IPS-18c (cell line): ENCODE measurements at regions not wholly inside any gene's neighbourhood (a gene's known extent, or its start where the extent isn't known, plus 50 kb on each side); places are given as distances from the start of the nearest gene placed in this dataset.

Source experiments
- H3K4me3 ChIP-seq: 2 replicates; pipeline ENCODE4 v1.7.0; 2013; ENCODE audit warnings: low read depth, mild to moderate bottlenecking, low read length, moderate library complexity; ENCODE audit not compliant: insufficient read depth
- H3K9me3 ChIP-seq: one replicate; pipeline ENCODE4 v1.6.1; 2013; ENCODE audit warnings: mild to moderate bottlenecking, low read length, moderate library complexity; ENCODE audit not compliant: control insufficient read depth, insufficient read depth

- Histone ChIP-seq H3K4me3 (no peak overlapping the region), H3K9me3 (no peaks in the 10 kb centered on the region)
Measured at GRCh38 chr11:29318134-29318845, 698.5 kb downstream of the KCNA4 start.

DNA sequence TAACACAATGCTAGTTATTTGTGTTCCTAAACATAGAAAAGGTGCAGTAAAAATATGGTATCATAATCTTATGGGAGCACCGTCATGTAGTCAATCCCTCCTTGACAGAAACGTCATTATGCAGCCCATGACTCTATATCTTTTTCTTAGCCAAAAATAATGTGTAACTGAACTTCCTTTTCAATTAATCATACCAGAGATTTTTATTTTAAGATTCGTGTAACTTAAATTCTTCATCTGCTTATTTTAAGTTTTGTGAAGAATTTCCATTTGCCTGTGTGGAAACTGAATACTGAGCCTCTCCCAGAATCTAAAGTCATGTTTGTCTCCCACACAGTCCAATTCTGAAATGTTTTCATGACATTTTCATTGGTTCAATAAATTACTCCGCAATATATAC is 699.1 kb downstream of the KCNA4 start:
- Histone ChIP-seq H3K4me3 (no peak overlapping the region), H3K9me3 (no peaks in the 10 kb centered on the region)

DNA sequence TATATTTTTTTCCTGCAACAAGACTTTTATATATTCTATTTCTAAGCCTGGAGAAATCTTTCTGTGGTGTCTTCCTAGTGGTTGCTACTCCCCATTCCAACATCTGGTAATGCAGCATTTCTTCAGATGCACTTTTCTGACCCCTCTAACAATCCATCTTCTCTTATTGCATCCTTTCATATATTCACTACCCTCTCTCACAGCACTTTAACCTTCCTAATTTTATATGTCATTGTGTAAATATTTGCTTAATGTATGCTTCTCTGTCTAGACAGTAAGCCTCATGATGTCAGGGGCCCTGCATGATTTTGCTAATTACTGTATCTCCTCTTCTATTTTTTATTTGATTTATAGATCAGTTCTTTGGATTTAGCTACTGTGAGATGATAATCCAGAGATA is 701.6 kb downstream of the KCNA4 start:
- H3K4me3 ChIP-seq = no peak overlapping the region
- no peaks in the 10 kb centered on the region for H3K9me3 ChIP-seq

GRCh38 chr11:29314211-29314610 is 702.6 kb downstream of the KCNA4 start:
- H3K4me3 ChIP-seq = no peak overlapping the region

DNA sequence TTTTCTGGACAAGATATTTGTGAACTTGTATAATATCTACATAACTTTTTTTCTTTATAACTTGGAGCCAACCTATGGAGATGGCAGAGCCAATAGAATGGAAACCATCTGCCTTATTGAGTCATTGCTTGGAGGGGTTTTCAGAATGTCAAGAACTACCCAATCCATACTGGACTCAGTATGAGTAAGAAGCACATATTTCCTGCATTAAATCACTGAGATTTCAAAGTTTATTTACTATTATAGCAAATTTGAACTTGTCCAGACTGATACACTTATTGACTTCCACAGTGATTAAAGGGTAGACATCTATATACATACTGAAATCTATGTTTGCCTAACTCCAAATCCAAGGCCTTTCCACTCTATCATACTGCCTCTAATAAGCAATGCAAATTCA is 704.0 kb downstream of the KCNA4 start:
- H3K4me3 ChIP-seq = no peak overlapping the region

More at GRCh38 chr11:29314211-29314610, 702.6 kb downstream of the KCNA4 start:
- no peaks in the 10 kb centered on the region for H3K9me3 ChIP-seq

DNA sequence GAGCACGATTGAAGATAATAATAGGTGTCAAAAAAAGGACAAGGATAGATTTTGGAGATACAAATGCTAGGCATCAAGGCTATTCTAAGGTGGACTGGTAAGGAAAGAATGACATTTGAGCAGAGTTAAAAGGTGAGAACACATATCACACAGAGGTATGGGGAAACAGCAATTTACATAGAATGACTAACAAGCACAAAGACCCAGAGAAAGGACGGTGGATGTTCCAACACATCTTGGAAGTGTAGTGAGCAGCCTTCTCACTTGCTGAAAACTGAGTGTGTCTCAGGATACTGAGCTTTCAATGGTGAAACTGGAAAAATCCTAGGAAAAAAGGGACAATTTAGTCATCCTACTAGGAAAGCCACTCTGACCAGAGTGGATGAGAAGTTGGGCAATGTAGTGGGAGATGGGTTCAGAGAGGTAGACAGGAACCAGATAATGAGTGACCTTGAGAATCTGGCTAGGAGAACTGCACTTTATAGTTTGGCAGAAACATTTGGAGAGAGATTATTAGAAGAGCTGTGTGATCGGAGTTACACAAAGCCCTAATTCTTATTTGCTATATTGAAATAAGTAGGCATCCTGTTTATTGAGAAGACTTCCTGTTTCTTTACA is 706.0 kb downstream of the KCNA4 start:
- no peaks in the 10 kb centered on the region for H3K9me3 ChIP-seq

More for the DNA sequence above, 704.0 kb downstream of the KCNA4 start:
- H3K9me3 ChIP-seq = no peaks in the 10 kb centered on the region

DNA sequence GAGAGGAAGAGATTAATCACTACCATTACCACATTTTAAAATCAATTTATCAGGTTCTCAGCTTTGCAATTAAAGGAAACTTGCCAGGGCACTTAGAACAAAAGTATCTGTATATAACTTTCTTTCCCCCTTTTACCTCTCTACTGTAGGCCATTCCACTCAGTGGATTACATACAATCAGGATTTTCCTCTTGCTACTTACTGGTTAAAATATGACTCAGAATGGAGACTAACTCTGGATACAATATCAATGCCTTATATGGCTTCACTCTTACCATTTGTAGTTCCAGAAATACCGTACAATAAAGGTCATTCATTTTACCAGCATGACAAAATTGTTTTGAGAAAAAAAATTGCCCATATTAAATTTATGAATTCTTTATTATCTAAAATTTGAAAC is 706.8 kb downstream of the KCNA4 start:
- Histone ChIP-seq H3K9me3 (no peaks in the 10 kb centered on the region), H3K4me3 (no peak overlapping the region)

More for the DNA sequence above, 706.0 kb downstream of the KCNA4 start:
- H3K4me3 ChIP-seq = no peak overlapping the region

DNA sequence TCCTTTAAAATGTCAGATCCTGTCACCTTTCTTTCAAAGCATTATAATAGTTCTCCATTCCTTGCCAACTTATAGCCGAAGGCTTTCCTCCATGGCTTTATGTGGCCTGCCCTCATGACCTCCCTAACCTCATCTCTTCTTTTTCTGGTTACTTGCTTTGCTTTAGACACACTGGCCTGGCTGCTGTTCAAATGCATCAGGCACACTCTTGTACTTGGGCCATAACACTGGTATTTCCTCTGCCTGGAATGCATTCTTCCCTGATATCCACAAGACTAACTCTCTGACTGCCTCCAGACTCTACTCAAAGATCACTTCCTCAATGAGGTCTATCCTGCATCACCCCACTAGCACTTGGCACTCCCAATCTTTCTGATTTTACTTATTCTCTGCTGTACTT is 710.3 kb downstream of the KCNA4 start:
- no peaks in the 10 kb centered on the region for H3K9me3 ChIP-seq
- no peak overlapping the region for H3K4me3 ChIP-seq

- no peak overlapping the region for H3K4me3 ChIP-seq
- H3K9me3 ChIP-seq = no peaks in the 10 kb centered on the region
Measured at GRCh38 chr11:29305456-29306232, 711.2 kb downstream of the KCNA4 start.

DNA sequence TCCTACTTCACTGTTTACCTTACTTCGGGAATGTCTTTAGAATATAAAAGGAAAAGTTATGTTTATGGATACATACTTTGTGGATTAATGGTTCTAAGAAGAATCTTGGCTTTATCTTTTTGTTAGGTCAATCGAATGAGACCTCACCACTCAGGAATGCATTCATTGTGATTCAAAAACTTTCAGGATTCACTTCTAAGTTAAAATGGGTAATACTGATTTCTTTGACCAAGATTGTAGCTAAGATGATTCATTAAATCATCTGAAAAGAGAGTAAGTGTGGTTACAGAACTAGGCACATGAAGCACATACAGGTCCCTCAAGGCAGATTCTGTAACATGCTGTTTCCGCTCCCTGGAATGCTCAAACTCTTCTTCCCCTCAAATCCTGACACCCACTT is 716.4 kb downstream of the KCNA4 start:
- no peaks in the 10 kb centered on the region for H3K9me3 ChIP-seq
- no peak overlapping the region for H3K4me3 ChIP-seq

DNA sequence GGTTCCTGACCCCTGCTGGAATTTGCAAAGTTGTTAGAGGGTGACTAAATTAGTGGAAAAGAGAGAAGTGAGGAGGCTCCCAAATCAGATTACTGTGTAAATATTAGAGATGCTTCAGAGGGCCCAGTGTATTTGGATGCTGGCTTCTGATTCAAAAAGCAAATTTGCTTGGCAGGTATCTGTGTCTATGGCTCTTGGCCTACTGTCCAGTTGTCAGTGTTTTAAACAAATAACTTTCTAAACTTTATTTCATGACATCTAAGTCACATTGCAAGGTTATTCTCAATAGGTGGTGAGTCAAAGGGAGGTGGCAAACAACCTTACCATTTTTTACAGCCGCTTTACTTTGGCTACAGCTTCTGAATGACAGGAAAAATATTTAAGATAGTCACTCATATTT is 720.1 kb downstream of the KCNA4 start:
- Histone ChIP-seq H3K9me3 (no peaks in the 10 kb centered on the region), H3K4me3 (no peak overlapping the region)

GRCh38 chr11:29293825-29294224 is 723.0 kb downstream of the KCNA4 start:
- Histone ChIP-seq H3K4me3 (no peak overlapping the region), H3K9me3 (no peaks in the 10 kb centered on the region)

- no peak overlapping the region for H3K4me3 ChIP-seq
- H3K9me3 ChIP-seq = no peaks in the 10 kb centered on the region
Measured at GRCh38 chr11:29282088-29282487, 734.7 kb downstream of the KCNA4 start.

DNA sequence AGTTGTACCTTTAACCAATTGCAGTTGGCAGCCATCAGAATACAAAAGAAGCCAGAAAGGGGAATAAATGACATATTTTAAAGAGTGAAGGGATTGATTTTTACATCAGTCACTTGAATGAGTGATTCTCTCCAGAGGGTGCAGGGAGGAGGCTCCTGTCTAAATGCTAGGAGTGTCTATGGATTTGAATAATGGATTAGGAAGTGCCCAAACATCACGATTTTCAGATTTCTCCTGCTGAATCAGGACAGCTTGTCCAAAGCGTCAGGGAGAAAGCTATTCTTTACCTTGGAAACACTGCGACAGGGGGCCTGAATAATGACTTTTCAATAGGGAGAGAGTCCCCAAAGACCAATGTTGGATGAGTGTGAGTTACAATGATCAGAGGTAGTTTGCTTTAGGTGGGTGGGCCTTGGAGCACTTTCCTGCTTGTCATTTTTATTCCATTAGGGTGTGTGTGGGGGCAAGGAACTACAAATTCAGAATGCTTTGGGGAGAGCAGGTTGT is 735.5 kb downstream of the KCNA4 start:
- no peaks in the 10 kb centered on the region for H3K9me3 ChIP-seq
- H3K4me3 ChIP-seq = no peak overlapping the region

GRCh38 chr11:29280452-29280851 is 736.4 kb downstream of the KCNA4 start:
- Histone ChIP-seq H3K9me3 (no peaks in the 10 kb centered on the region), H3K4me3 (no peak overlapping the region)

- H3K9me3 ChIP-seq = no peaks in the 10 kb centered on the region
- no peak overlapping the region for H3K4me3 ChIP-seq
Measured at GRCh38 chr11:29279716-29280115, 737.1 kb downstream of the KCNA4 start.

DNA sequence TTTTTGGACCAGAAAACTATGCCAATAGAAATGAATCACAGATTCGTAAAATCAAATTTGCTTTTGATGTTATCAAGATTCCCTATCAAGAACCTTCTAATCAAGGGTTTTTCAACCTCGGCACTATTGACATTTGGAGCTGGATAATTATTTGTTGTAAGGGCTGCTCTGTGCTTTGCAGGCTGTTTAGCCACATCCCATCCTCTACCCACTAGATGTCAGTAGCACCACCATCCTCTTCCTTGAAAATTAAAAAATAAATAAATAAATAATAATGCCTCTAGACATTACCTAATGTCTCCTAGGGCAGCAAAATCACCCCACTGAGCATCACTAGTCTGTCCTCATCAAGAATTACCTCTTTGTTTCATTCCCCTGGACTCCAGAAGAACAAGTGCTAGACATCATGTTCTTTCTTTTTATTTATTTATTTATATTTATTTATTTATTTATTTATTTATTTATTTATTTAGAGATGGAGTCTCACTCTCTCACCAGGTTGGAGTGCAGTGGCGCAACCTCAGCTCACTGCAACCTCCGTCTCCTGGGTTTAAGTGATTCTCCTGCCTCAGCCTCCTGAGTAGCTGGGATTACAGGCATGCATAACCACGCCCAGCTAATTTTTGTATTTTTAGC is 744.7 kb downstream of the KCNA4 start:
- no peaks in the 10 kb centered on the region for H3K9me3 ChIP-seq
- no peak overlapping the region for H3K4me3 ChIP-seq
